Hematopoietic multipotent progenitor cell treated with erythropoietin and hydrocortisone succinate and interleukin-3 and kit ligand, for 17 days (in vitro differentiated cells): ENCODE measurements at regions not wholly inside any gene's neighbourhood (a gene's known extent, or its start where the extent isn't known, plus 50 kb on each side); places are given as distances from the start of the nearest gene placed in this dataset.

Experiments
- DNase-seq: peaks from one replicate; pipeline ENCODE4 v3.0.0-alpha.2; 2015; ENCODE audit warnings: low spot score

DNA sequence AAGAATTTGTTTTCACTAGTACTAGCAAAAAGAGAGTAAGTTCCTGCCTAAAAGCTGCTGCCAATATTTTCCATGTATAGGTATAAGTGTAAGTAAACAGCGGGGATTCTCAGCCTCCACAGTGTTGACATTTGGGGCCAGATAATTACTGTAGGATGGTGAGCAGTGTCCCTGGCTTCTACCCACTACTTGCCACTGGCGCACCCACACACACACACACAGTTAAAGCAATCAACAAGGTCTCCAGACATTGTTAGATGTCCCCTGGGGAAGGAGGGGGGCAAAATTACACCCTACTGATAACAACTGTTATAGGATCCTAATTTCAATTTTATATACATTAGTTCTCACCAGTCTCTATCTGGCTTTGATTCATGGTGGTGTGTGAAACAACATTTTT is 417.0 kb upstream of the PSMD7 start:
- no peak for DNase-seq

DNA sequence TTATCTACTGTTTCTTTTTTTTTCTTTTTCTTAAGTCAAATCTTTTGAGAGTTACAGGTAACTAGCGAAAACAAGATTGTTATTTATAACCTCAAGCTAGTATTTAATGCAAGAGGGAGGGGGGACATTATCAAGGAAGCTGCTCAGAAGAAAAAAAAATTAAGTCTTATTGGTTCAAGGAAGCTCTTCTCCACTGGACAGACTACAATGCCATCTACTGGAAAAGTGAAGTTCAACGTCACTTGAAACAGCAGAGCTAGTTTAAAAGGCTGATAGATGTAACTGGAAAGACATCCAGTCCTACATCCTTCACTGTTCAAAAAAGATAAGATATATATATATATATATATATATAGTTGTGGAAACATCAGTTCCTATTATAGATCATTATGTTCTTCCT is 418.0 kb upstream of the PSMD7 start:
- DNase-seq, result no peak

DNA sequence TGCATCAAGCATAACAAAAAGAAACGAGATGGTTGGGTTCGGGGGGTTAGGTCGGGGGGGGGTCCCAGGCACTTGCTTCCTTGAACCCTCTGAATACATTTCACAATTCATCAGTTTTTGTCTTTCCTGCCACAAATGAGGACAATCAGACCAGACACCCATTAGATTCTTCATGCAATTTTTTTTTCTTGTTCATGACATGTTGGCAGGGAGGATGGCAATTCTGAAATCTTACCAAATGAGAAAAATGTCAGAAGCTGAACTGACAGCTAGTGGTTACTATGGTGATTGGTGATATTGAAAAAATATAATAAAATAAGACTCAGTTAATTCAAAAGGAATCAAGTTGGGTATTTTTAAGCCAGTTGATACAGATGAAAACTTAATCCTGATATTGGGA is 419.5 kb upstream of the PSMD7 start:
- DNase-seq, result no peak

DNA sequence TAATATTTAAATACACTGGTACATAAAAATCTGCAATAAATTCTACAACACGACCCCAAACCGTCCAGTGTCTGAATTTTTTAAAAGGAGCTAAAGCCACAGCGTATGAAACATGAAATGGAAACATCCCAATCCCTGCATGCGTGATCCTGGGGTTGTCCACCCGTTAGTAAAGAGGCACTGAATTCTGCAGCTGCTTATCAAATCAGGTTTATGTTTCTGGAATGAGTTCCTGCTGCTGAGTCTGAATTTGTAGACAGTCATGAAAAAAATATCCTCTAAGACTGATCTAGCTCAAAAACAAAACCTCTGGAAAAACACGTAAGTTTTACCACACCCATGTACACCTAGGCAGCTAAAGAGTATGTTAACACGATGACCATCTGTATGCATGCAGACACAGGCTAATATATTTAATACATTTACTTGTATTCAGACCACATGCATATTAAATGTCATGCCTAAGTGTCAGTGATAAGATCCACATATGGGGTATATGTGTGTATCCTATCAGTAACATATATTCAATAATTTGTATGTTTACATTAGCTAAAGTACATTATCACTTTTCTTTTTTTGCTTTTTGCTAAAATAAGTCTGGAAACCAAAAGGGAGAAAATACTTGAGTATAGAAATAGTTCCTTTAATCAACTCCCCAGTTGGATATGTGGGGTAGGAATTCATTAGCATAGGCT is 420.5 kb upstream of the PSMD7 start:
- DNase-seq, result no peak

DNA sequence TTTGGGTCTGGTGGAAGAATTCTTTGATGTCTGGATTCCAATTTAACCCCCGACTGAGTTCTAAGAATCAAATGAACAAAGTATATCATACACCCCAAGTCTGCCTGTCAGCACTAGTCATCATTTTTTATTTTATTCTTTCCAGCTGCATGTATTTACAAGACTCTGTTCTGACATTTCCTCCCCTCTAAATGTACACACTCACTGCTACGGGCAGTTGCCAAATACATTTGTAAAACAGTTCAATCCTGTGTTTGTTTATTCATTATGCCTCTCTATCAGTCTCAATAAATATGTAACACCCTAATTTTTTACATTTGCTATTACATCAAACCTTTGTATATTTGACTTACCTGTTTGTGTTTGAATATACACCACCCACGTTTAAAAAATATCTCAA is 422.3 kb upstream of the PSMD7 start:
- no peak for DNase-seq

DNA sequence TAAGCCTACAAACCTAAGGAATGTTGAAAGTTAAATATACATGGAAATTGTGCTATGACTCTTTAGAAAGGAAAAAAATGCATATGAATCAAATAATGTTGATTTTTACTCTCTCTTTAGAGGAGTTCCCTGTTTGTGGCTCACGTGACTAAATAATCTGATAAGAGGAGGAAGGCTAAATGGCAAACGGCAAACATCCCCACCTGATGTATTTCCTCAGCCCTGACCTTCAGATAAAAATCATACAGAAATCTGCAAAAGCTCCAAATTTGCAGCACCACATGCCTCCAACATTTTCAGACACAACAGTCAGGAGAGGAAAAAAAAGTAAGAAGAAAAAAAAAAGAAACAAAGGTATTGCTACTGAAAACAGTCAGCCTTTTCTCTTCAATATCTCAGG is 423.0 kb upstream of the PSMD7 start:
- DNase-seq, result no peak

DNA sequence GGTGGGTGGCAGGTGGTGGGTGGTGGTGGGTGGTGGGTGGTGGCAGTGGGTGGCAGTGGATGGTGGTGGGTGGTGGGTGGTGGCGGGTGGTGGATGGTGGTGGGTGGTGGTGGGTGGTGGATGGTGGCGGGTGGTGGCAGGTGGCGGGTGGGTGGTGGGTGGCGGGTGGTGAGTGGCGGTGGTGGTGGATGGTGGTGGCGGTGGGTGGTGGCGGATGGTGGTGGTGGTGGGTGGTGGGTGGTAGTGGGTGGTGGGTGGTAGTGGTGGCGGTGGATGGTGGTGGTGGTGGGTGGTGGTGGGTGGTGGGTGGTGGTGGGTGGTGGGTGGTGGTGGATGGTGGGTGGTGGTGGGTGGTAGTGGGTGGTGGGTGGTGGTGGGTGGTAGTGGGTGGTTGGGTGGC is 423.8 kb upstream of the PSMD7 start:
- DNase-seq, result no peak

DNA sequence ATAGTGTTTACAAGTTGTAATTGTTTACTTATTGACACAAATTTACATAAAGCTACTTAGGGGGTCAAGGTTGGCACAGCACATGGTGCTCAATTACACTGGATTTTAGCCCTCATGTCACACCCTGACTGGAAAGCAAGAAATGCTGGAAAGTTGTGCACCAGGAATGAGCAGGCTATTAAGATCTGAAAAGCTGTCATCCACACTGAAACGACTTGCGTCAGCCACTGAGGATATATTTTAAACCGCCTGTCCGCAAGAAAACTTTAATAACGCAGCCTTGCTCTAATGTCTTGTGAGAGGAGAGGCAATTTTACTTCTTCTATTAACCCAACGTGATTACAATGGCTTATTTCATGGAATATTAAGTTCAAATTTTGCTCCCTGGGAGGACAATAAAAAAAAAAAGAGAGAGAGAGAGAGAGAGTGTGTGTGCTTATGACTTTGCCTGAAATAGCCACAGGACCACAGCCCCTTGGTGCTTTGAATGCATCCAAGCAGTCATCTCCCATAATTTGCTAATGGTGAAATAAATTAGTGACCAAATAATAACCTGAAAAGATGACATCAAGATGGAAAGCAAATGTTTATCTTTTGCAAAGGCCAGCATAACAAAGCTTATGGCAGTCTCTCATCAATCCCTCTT is 425.4 kb upstream of the PSMD7 start:
- no peak for DNase-seq

DNA sequence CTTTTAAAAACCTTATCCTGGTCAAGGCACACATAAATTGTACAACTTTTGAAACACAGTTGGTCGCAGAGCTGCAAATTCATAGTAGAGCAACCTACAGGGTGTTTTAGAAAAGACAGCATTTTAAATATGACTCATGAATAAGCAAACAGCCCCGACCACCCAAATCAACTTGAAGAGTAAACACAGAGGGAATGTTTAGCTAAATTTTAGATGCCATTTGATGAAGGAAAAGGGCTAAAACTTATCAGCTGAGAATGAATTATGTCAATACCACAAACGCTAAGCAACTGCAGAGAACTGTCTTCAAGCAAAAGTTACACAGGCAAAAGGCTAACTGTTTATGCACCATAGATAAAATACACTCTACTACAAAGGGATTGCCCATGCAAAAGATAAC is 427.5 kb upstream of the PSMD7 start:
- no peak for DNase-seq

DNA sequence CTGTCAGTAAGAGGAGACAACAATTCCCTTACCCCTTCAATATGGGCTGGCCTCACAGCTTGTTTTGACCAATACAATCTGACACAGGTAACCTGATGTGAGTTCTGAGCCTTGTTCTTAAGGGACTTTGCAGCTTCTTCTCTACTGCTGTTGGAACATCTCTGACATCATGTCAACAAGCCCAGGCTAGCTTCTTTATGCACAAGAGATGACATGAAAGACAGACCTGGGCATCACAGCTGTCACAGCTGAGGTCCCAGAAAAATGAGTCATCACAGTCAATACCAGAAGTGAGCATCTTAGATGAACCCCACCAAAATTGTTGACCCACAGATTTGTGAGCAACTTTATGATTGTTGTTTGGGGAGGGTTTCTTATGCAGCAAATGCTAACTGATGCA is 431.7 kb upstream of the PSMD7 start:
- DNase-seq, result no peak

DNA sequence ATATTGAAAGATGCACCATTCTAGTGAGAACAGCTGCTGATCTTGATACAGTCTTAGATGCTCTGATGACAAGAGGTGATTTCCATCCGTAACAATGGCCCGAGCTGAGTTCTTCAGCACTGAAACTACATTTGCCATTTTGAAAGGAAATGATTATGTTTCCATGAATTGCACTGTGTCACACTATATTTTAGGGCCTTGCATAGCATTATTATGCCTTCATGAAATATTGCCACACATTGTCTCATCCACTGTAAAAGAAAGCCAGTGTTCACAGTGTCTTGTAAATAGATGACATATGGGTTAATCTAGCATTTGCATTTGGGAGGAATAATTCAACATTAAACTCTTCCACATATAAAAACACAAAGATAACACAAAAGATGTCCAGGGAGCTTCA is 438.3 kb upstream of the PSMD7 start:
- DNase-seq, result no peak

DNA sequence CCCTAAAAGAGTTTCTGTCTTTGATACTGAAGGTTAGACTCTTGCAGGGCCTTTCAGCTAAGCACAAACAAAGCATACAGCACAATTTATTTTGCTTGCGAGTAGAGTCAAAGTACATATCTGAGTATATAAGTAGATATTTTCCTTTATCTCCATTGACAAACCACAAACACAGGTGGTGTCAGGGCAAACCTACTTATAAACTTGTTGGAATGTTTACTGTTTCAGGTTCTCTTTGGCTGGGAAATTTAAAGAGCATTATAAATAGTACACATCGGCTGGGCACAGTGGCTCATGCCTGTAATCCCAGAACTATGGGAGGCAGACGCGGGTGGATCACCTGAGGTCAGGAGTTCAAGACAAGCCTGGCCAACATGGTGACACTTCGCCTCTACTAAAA is 442.6 kb upstream of the PSMD7 start:
- no peak for DNase-seq

DNA sequence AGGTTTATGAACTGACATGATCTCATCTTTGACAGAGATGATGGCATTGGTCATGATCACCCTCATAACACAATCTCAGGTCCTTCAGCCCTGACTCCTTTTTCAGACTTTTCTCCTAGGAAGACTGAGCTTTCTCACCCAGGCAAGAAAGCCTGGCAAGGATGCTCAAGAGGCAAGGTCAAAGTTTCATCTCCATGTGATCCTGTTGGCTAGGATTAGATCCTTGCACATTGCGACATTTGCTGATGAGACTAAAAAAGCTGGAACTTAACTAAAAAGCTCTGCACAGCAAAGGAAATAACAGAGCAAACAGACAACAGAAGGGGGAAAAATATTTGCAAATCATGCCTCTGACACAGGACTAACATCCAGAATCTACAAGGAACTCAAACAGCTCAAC is 444.1 kb upstream of the PSMD7 start:
- DNase-seq, result no peak

DNA sequence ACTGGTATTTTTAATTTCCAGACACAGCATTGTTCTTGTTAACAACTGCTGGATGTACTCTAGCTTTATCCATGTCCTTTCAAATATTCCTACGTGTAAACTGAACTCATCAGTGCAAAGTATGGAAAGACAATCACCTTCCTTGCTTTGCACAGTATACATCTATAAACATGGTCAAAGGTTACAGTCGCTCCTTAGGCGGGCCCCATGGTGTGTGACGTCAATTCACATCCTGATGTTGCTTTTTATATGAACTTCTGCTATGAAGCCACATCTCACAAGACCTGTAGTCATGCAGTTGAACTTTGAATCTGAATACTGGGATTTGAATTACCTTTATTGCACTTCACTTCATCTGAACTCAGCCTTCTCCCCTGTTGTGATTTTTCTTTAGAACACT is 447.6 kb upstream of the PSMD7 start:
- DNase-seq, result no peak

DNA sequence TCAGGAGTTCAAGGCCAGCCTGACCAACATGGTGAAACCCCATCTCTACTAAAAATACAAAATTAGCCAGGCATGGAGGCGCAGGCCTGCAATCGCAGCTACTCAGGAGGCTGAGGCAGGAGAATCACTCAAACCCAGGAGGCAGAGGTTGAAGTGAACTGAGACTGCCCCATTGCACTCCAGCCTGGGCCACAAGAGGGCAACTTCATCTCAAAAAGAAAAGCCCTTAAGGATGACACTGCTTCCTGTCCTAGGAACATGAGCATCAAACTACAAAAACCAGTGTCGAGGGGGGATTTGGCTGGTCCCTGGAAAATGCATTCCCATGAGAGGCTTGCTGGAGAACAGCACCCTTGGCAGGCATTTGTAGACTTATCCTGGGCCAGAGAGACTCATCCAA is 449.5 kb upstream of the PSMD7 start:
- no peak for DNase-seq

DNA sequence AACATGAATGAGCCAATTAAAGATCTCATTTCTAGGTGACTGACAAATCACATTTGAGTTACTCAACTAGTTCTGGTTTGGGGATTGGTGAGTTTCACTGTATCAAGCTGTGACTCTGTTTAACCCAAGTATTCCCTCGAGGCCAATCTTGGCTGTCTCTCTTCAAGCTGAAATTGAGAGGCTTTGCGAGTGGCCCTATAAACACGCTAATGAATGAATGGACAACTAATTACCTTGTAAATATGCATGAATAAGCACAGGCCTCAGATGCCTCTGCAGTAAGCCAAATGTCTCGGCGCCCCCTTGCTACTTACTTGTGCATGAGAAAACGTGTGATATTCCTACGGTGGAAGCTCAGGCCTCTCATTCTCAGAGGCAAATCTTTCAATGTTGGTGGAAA is 450.3 kb upstream of the PSMD7 start:
- DNase-seq, result no peak

DNA sequence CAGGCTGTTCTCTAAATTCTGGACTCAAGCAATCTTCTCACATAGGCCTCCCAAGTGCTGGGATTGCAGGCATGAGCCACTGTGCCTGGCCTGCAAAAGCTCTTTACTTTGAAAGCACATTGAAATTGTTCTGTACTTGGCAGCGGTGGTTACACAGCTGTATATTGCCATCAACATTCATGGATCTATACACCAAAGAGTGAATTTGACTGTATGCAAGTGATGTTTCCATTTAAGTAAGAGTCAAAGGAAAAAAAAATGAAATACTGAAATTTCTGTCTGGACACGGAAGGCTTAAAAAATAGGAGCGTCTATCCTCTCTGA is 450.6 kb upstream of the PSMD7 start:
- no peak for DNase-seq

DNA sequence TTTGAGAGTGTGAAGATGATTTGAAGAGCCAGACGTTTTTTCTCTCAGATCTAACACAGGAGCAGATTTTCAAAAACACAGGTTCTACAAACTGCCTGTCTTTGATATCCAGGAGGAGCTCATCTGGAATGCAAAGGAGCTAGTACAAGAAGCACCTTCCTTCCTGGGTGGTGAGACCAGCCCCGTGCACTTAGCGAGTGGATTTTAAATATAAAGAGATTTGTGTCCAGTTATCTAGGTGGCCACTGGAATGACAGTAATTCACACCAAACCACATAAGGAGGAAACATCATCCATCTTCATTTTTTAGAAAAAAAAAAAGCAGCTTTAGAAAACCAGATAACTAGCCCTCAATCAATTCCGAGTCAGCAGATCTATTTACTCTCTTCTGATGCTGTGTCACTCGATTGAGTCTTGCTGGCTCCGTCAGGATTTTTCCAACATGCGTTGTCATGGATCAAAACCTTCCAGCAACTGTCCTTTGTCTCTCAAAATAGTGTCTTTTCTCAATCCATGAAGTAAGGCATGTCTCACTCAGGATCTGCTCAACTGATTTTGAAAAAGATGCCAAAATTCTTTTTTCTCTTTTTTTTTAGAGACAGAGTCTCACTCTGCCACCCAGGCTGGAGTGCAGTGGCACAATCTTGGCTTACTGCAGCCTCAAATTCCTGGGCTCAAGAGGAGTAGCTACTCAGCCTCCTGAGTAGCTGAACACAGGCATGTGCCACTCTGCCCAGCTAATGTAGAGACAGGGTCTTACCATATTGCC is 451.2 kb upstream of the PSMD7 start:
- DNase-seq, result no peak

DNA sequence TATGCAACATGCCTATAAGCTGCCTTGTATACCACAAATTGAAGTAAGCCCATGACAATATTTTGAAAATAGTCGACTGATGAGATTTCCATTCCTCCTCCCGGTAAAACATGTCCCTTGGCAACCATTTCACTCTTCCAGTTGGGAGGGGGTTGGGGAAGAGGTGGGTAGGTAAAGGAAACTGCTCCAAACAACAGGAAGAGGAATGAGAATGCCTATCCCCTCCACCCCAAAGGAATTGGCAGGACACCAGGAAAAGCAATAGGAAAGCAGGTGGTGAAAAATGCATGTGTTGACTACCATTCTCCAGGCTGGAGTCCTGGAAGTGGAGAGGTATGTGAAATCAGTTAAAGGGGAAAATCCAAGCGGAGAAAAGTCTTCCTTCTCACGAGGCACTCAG is 455.9 kb upstream of the PSMD7 start:
- DNase-seq, result no peak

DNA sequence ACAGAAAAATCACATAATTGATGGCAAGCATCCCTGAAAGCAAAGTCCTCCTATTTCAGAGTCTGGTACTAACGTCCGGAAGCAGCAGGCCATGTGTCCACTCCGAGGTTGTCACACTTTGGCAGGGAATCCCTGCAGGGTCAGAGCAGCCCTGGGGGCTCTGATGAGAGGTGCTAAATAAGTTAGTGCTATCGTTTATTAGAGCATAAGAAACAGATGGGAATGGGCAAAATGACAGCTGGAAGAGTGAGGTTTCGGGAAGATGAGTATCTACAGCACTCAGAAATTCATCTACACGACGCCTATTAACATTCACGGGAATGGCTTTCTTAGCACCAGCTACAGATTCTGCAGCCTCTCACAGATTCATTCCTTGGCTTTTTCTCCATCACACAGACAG is 465.4 kb upstream of the PSMD7 start:
- no peak for DNase-seq

DNA sequence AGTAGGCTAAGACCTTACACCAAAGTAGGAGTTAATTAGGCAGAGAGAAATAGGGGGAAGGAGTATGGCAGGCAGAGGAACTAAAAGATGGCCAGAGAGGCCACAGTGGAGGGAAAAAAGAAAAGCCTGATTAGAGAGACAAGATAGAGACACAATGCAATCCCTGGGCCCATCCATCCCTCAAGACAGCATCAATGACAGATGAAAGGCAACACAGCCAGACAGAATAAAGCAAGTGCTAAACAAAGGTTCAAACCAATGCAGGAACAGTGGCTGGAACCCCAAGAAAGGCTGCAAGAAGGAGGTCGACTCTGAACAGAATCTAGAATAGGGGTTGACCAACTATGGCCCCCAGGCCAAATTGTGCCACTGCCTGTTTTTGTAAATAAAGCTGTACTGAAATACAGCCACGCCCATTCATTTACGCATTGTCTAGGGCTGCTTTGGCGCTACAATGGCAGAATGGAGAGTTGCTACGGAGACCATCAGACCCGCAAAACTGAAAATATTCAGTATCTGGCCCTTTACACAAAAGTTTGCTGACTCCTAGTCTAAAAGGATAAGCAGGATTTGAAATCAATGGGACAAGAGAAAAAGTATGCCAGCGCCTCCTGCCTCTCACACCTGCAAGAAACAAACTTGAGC is 473.3 kb upstream of the PSMD7 start:
- no peak for DNase-seq

DNA sequence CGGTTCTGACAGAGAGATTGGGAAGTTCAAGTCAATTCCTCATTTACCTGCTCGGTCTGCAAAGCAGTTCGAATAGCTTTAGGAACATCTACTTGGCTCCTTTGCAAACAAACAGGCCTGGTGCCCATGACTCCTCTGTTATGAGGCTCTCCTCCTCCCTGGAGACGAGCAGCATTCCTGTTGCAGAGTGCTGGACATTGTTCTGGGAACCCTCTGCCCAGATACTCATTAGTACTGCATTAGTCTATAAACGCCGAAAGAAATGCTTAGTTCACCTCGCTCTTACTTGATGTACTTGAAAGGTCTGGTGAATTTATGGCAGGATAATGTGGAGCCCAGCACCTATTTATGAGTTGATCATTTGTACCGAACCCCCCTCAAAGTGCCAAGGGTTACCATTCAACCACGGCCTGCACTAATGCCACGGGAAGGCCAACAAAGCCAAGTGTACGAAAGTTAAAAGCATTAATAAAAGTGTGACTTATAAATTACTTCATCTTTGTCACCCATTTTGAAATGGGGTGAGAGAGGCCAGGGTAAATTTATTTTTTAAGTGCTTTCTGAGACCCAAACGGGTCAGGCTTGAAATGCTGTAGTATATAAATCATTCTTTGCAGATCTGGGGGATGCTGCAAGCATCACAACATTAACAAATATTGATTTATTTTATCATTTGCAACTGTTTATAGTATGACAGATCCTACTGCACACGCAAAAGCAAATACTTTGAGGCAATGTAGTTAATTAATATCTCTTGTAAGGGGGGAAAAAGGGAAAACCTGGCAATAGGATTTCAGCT is 478.9 kb upstream of the PSMD7 start:
- DNase-seq, result no peak
